GM23338 (cell line): ENCODE measurements at regions not wholly inside any gene's neighbourhood (a gene's known extent, or its start where the extent isn't known, plus 50 kb on each side); places are given as distances from the start of the nearest gene placed in this dataset.

Experiments used
- ATAC-seq: fragments of 200-7000 bp; cut with Tn5 transposase; 3 replicates; pipeline ENCODE4 v1.9.1; 2020
- DNase-seq: peaks from one replicate; pipeline ENCODE4 v3.0.0-alpha.2; 2015; ENCODE audit warnings: low spot score
- H2AFZ ChIP-seq: fragments of 200-600 bp; sonication (generic); 2 replicates; pipeline ENCODE4 v1.8.0; 2016; ENCODE audit warnings: antibody characterized with exemption, mild to moderate bottlenecking, moderate library complexity
- H3F3A ChIP-seq: fragments of 200-600 bp; sonication (generic); replicated peaks from 2 replicates; pipeline ENCODE4 v1.8.0; 2017; ENCODE audit warnings: antibody characterized with exemption, mixed run types, low read depth
- H3K27ac ChIP-seq: fragments of 200-600 bp; sonication (generic); 2 replicates; pipeline ENCODE4 v1.6.1; 2016; ENCODE audit warnings: low read depth
- H3K27me3 ChIP-seq: fragments of 200-600 bp; sonication (generic); 2 replicates; pipeline ENCODE4 v1.8.0; 2016; ENCODE audit warnings: mild to moderate bottlenecking, mixed run types, moderate library complexity; ENCODE audit not compliant: insufficient read depth
- H3K36me3 ChIP-seq: fragments of 200-600 bp; sonication (generic); 2 replicates; pipeline ENCODE4 v1.8.0; 2016; ENCODE audit warnings: mild to moderate bottlenecking; ENCODE audit not compliant: insufficient read depth
- H3K4me1 ChIP-seq: fragments of 200-600 bp; sonication (generic); 2 replicates; pipeline ENCODE4 v1.8.0; 2016; ENCODE audit warnings: mild to moderate bottlenecking, moderate library complexity; ENCODE audit not compliant: insufficient read depth
- H3K4me2 ChIP-seq: fragments of 200-600 bp; sonication (generic); 2 replicates; pipeline ENCODE4 v1.7.1; 2017; ENCODE audit warnings: mixed run types
- H3K4me3 ChIP-seq: fragments of 200-600 bp; sonication (generic); 2 replicates; pipeline ENCODE4 v1.6.1; 2016; ENCODE audit warnings: mixed run types
- H3K79me2 ChIP-seq: fragments of 200-600 bp; sonication (generic); replicated peaks from 2 replicates; pipeline ENCODE4 v1.8.0; 2017; ENCODE audit warnings: mild to moderate bottlenecking; ENCODE audit not compliant: insufficient read depth
- H3K9me2 ChIP-seq: fragments of 200-600 bp; sonication (generic); 2 replicates; pipeline ENCODE4 v1.8.0; 2017; ENCODE audit not compliant: insufficient read depth
- H4K20me1 ChIP-seq: fragments of 200-600 bp; sonication (generic); replicated peaks from 2 replicates; pipeline ENCODE4 v1.8.0; 2017; ENCODE audit warnings: mild to moderate bottlenecking; ENCODE audit not compliant: insufficient read depth
- H3K27ac Mint-ChIP-seq: 2 replicates; pipeline ENCODE4 v1.8.0; 2020; ENCODE audit warnings: inconsistent platforms, mild to moderate bottlenecking, moderate library complexity, mixed read lengths
- H3K27me3 Mint-ChIP-seq: 3 replicates; pipeline ENCODE4 v1.8.0; 2022; ENCODE audit warnings: low read depth, mild to moderate bottlenecking, moderate library complexity, mixed read lengths, inconsistent platforms; ENCODE audit not compliant: insufficient read depth, poor library complexity
- H3K36me3 Mint-ChIP-seq: 3 replicates; pipeline ENCODE4 v1.8.0; 2021; ENCODE audit warnings: low read depth, mild to moderate bottlenecking, inconsistent platforms, moderate library complexity, mixed read lengths
- H3K4me1 Mint-ChIP-seq: 3 replicates; pipeline ENCODE4 v1.8.0; 2020; ENCODE audit warnings: mild to moderate bottlenecking, inconsistent platforms, mixed read lengths
- H3K4me3 Mint-ChIP-seq: 3 replicates; pipeline ENCODE4 v1.8.0; 2021; ENCODE audit warnings: moderate library complexity, mild to moderate bottlenecking, inconsistent platforms, mixed read lengths
- H3K9me3 Mint-ChIP-seq: 3 replicates; pipeline ENCODE4 v1.8.0; 2020; ENCODE audit warnings: moderate library complexity, mild to moderate bottlenecking, inconsistent platforms, mixed read lengths
- CREB1 ChIP-seq: fragments of 250-450 bp; sonication (Bioruptor Pico); IDR thresholded peaks from 2 replicates; pipeline ENCODE4 v1.5.0; 2020; ENCODE audit warnings: low read depth, mild to moderate bottlenecking, moderate library complexity
- CTCF ChIP-seq, 2 experiments: fragments of 200-600 bp in 1 of 2; sonication (generic) in 1 of 2; conservative IDR thresholded peaks; 2 replicates each; pipeline versions ENCODE4 v1.5.1 to v1.6.1; 2016 to 2017; ENCODE audit warnings: antibody characterized with exemption in 2 of 2, low read depth in 2 of 2, mild to moderate bottlenecking in 2 of 2, moderate library complexity in 1 of 2
- ETS1 ChIP-seq: IDR thresholded peaks from 2 replicates; pipeline ENCODE4 v1.6.1; 2016; ENCODE audit warnings: antibody characterized with exemption
- JUNB ChIP-seq: IDR thresholded peaks from one replicate; pipeline ENCODE4 v1.6.1; 2016; ENCODE audit warnings: antibody characterized with exemption; ENCODE audit not compliant: unreplicated experiment
- NANOG ChIP-seq: IDR thresholded peaks from 2 replicates; pipeline ENCODE4 v1.6.1; 2016; ENCODE audit warnings: antibody characterized with exemption, borderline replicate concordance
- REST ChIP-seq: IDR thresholded peaks from one replicate; pipeline ENCODE4 v1.6.1; 2018; ENCODE audit warnings: antibody characterized with exemption; ENCODE audit not compliant: unreplicated experiment
- STAT1 ChIP-seq: IDR thresholded peaks from one replicate; pipeline ENCODE4 v1.6.1; 2016; ENCODE audit warnings: antibody characterized with exemption; ENCODE audit not compliant: unreplicated experiment
- ZNF331 ChIP-seq: fragments of 250-450 bp; sonication (Bioruptor Pico); IDR thresholded peaks from 2 replicates; pipeline ENCODE4 v1.5.0; 2020; ENCODE audit warnings: low read depth, mild to moderate bottlenecking, moderate library complexity

GRCh38 chr18:76557026-76557575, 62.1 kb upstream of the ZNF516 start:
- H3K9me3 Mint-ChIP-seq: no peaks in the 10 kb centered on the region
- no peak for ATAC-seq
- H2AFZ ChIP-seq: no peak overlapping the region

GRCh38 chr18:76554547-76555222, 59.6 kb upstream of the ZNF516 start:
- Mint-ChIP-seq H3K36me3 (no peaks in the 10 kb centered on the region), H3K4me3 (no peak overlapping the region), H3K9me3 (no peaks in the 10 kb centered on the region), H3K4me1 (no peaks in the 10 kb centered on the region), H3K27me3 (peaks cover 3% of the 10 kb centered on the region), H3K27ac (no peak overlapping the region)
- no peaks in the 10 kb centered on the region for H3F3A ChIP-seq
- H3K27ac ChIP-seq: no peak overlapping the region
- H3K4me1 ChIP-seq: no peaks in the 10 kb centered on the region
- H3K79me2 ChIP-seq: no peaks in the 10 kb centered on the region
- TF ChIP-seq CREB1 (CRISPR knock-in tag): no peak
- TF ChIP-seq ETS1: no peak
- no peak for TF ChIP-seq REST
- no peak for TF ChIP-seq JUNB
- TF ChIP-seq NANOG: no peak
- no peak for TF ChIP-seq CTCF (conservative IDR thresholded peaks at IDR 0.05; ENCODE audit: low read depth in 2 of 2)
- no peaks in the 10 kb centered on the region for H3K27me3 ChIP-seq
- no peaks in the 10 kb centered on the region for H4K20me1 ChIP-seq
- no peaks in the 10 kb centered on the region for H3K36me3 ChIP-seq
- H3K9me2 ChIP-seq: no peaks in the 10 kb centered on the region
- H2AFZ ChIP-seq: no peak overlapping the region
- ATAC-seq: no peak
- H3K4me3 ChIP-seq: no peak overlapping the region
- H3K4me2 ChIP-seq: no peak overlapping the region
- no peak for DNase-seq

More at GRCh38 chr18:76557026-76557575, 62.1 kb upstream of the ZNF516 start:
- H3K27me3 ChIP-seq: no peaks in the 10 kb centered on the region
- Mint-ChIP-seq H3K36me3 (no peaks in the 10 kb centered on the region), H3K4me1 (no peaks in the 10 kb centered on the region), H3K27me3 (peaks cover 4% of the 10 kb centered on the region), H3K27ac (no peak overlapping the region), H3K4me3 (no peak overlapping the region)
- no peaks in the 10 kb centered on the region for H3K79me2 ChIP-seq
- H4K20me1 ChIP-seq: no peaks in the 10 kb centered on the region
- TF ChIP-seq ZNF331 (no peak), STAT1 (no peak), CTCF (conservative IDR thresholded peaks at IDR 0.05; ENCODE audit: low read depth in 2 of 2) (no peak)
- H3K36me3 ChIP-seq: no peaks in the 10 kb centered on the region; the same call in 1 of the 2 replicates
- H3K9me2 ChIP-seq: no peaks in the 10 kb centered on the region
- no peak overlapping the region for H3K4me2 ChIP-seq
- no peak overlapping the region for H3K4me3 ChIP-seq
- DNase-seq: no peak
- H3K4me1 ChIP-seq: no peaks in the 10 kb centered on the region
- no peak overlapping the region for H3K27ac ChIP-seq
- no peaks in the 10 kb centered on the region for H3F3A ChIP-seq
